ENCODE measurements at regions not wholly inside any gene's neighbourhood (a gene's known extent, or its start where the extent isn't known, plus 50 kb on each side); places are given as distances from the start of the nearest gene placed in this dataset.

GRCh38 chr6:10028222-10028621 is 386.7 kb downstream of the TFAP2A start:
- TF ChIP-seq FOS (IDR thresholded peaks at IDR 0.05; ENCODE audit: borderline replicate concordance, insufficient read depth, low read length) = no peak
- BruUV-seq (replicated peaks) = no TSS peak
- CTCF ChIA-PET = no interaction called here

GRCh38 chr6:10019851-10020250 is 395.0 kb downstream of the TFAP2A start:
- no peaks in the 10 kb centered on the region for H3K9me1 ChIP-seq (replicated peaks; ENCODE audit: control insufficient read depth, extremely low read depth, insufficient read depth, low read length)
- H3K4me3 ChIP-seq (replicated peaks in 1 of 3; ENCODE audit: insufficient read depth in 1 of 3, low read depth in 1 of 3, low read length in 3 of 3) = no peak overlapping the region
- no peaks in the 10 kb centered on the region for H3K36me3 ChIP-seq (ENCODE audit: control insufficient read depth in 2 of 2, extremely low read depth in 1 of 2, insufficient read depth in 2 of 2, low read length in 2 of 2)
- H2AFZ ChIP-seq (ENCODE audit: low read depth, low read length) = no peak overlapping the region
- ChIA-PET POLR2A (no interaction called here), CTCF (no interaction called here)
- no peaks in the 10 kb centered on the region for H3K9me3 ChIP-seq (replicated peaks; ENCODE audit: control insufficient read depth, insufficient read depth, low read length)
- FAIRE-seq (no peak), DNase-seq (ENCODE audit: low read depth, low spot score) (no peak)
- no peaks in the 10 kb centered on the region for H3K4me1 ChIP-seq (ENCODE audit: control insufficient read depth, extremely low read depth, insufficient read depth, low read length)
- H3K9ac ChIP-seq (replicated peaks; ENCODE audit: extremely low read depth, insufficient read depth, low read length) = no peak overlapping the region
- intact Hi-C loops (cut with micrococcal nuclease) = no loop called here
- H3K27ac ChIP-seq (ENCODE audit: insufficient read depth, low read depth, low read length) = no peak overlapping the region
- H3K4me2 ChIP-seq (ENCODE audit: insufficient read depth, low read length) = no peak overlapping the region
- BruUV-seq (replicated peaks) = no TSS peak
- dilution Hi-C loops (cut with MboI; ENCODE audit: extremely low pct_ligation_motif_present, low sequenced_read_pairs) = no loop called here
- H4K20me1 ChIP-seq (replicated peaks; ENCODE audit: control insufficient read depth, extremely low read depth, insufficient read depth, low read length) = no peaks in the 10 kb centered on the region
- TF ChIP-seq FOS (IDR thresholded peaks at IDR 0.05; ENCODE audit: borderline replicate concordance, insufficient read depth, low read length) (no peak), JUN (IDR thresholded peaks at IDR 0.05; ENCODE audit: borderline replicate concordance, insufficient read depth, insufficient read length, low read depth) (no peak), GATA2 (IDR thresholded peaks at IDR 0.05; ENCODE audit: insufficient read depth, insufficient read length, low read depth, low read length) (no peak), MAX (IDR thresholded peaks at IDR 0.05; ENCODE audit: insufficient read depth, insufficient read length) (no peak), CTCF (IDR thresholded peaks at IDR 0.05; ENCODE audit: extremely low read depth in 1 of 2, insufficient read depth in 1 of 2, low read depth in 1 of 2, low read length in 2 of 2) (no peak), EZH2 (IDR thresholded peaks at IDR 0.05; ENCODE audit: borderline replicate concordance, low read depth, low read length, severe bottlenecking) (no peak), POLR2AphosphoS5 (IDR thresholded peaks at IDR 0.05; ENCODE audit: insufficient read depth, low read depth, low read length) (no peak), MYC (IDR thresholded peaks at IDR 0.05; ENCODE audit: low read depth, low read length) (no peak), POLR2A (IDR thresholded peaks at IDR 0.05; ENCODE audit: low read depth, low read length) (no peak)
- H3K79me2 ChIP-seq (ENCODE audit: control insufficient read depth, insufficient read depth, low read length) = no peaks in the 10 kb centered on the region
- H3K27me3 ChIP-seq (ENCODE audit: control insufficient read depth in 2 of 2, insufficient read depth in 2 of 2, low read length in 2 of 2) = no peaks in the 10 kb centered on the region

More at GRCh38 chr6:10028222-10028621, 386.7 kb downstream of the TFAP2A start:
- intact Hi-C loops (cut with micrococcal nuclease) = no loop called here
- no peak overlapping the region for H3K27ac ChIP-seq (ENCODE audit: insufficient read depth, low read depth, low read length)
- H3K27me3 ChIP-seq (ENCODE audit: control insufficient read depth in 2 of 2, insufficient read depth in 2 of 2, low read length in 2 of 2) = no peaks in the 10 kb centered on the region
- no peaks in the 10 kb centered on the region for H3K9me1 ChIP-seq (replicated peaks; ENCODE audit: control insufficient read depth, extremely low read depth, insufficient read depth, low read length)
- H3K4me3 ChIP-seq (replicated peaks in 1 of 3; ENCODE audit: insufficient read depth in 1 of 3, low read depth in 1 of 3, low read length in 3 of 3) = no peak overlapping the region
- H3K4me2 ChIP-seq (ENCODE audit: insufficient read depth, low read length) = no peak overlapping the region
- dilution Hi-C loops (cut with MboI; ENCODE audit: extremely low pct_ligation_motif_present, low sequenced_read_pairs) = no loop called here
- H3K4me1 ChIP-seq (ENCODE audit: control insufficient read depth, extremely low read depth, insufficient read depth, low read length) = no peaks in the 10 kb centered on the region
- no peaks in the 10 kb centered on the region for H3K36me3 ChIP-seq (ENCODE audit: control insufficient read depth in 2 of 2, extremely low read depth in 1 of 2, insufficient read depth in 2 of 2, low read length in 2 of 2)
- DNase-seq (ENCODE audit: low read depth, low spot score) = no peak
- H3K9ac ChIP-seq (replicated peaks; ENCODE audit: extremely low read depth, insufficient read depth, low read length) = no peak overlapping the region
- no peaks in the 10 kb centered on the region for H4K20me1 ChIP-seq (replicated peaks; ENCODE audit: control insufficient read depth, extremely low read depth, insufficient read depth, low read length)
- no peaks in the 10 kb centered on the region for H3K79me2 ChIP-seq (ENCODE audit: control insufficient read depth, insufficient read depth, low read length)
- H2AFZ ChIP-seq (ENCODE audit: low read depth, low read length) = no peak overlapping the region
- POLR2A ChIA-PET = no interaction called here
- no peaks in the 10 kb centered on the region for H3K9me3 ChIP-seq (replicated peaks; ENCODE audit: control insufficient read depth, insufficient read depth, low read length)
- no peak for FAIRE-seq
